Transverse colon (tissue), 4 donors: ENCODE measurements at regions not wholly inside any gene's neighbourhood (a gene's known extent, or its start where the extent isn't known, plus 50 kb on each side); places are given as distances from the start of the nearest gene placed in this dataset.

Experiments
- DNase-seq: peaks from one replicate; pipeline ENCODE4 v3.0.0-alpha.2; 2019
- H3K27ac ChIP-seq, 4 donors: fragments of 200-600 bp; sonication (generic); 2 replicates each; pipeline ENCODE4 v1.5.1; 2016 to 2018; ENCODE audit warnings: inconsistent platforms in 4 of 4
- H3K27me3 ChIP-seq: fragments of 200-600 bp; sonication (generic); 2 replicates; pipeline ENCODE4 v1.5.1; 2017; ENCODE audit warnings: inconsistent platforms
- H3K36me3 ChIP-seq, 4 donors: fragments of 200-600 bp; sonication (generic); 2 replicates each; pipeline ENCODE4 v1.5.1; 2017 to 2019; ENCODE audit warnings: inconsistent platforms in 4 of 4
- H3K4me1 ChIP-seq, 4 donors: fragments of 200-600 bp; sonication (generic); 2 replicates each; pipeline ENCODE4 v1.5.1; 2017 to 2020; ENCODE audit warnings: inconsistent platforms in 4 of 4
- H3K4me3 ChIP-seq, 4 donors: fragments of 200-600 bp; sonication (generic); 1 replicate in 1 of 4; 2 replicates in 3 of 4; pipeline versions ENCODE4 v1.5.1 to v1.6.1; 2017 to 2019; ENCODE audit warnings: inconsistent platforms in 4 of 4
- H3K9me3 ChIP-seq, 2 donors: fragments of 200-600 bp; sonication (generic); 2 replicates each; pipeline ENCODE4 v1.5.1; 2017 to 2019; ENCODE audit warnings: inconsistent platforms in 2 of 2
- EP300 ChIP-seq: sonication (generic); formaldehyde crosslinking; IDR thresholded peaks from one replicate; pipeline ENCODE4 v1.6.1; 2017; ENCODE audit warnings: antibody characterized with exemption, low read depth
- POLR2A ChIP-seq: fragments of 450-650 bp; IDR thresholded peaks from one replicate; pipeline ENCODE4 v1.6.1; 2016; ENCODE audit warnings: antibody characterized with exemption, mild to moderate bottlenecking, moderate library complexity
- POLR2AphosphoS5 ChIP-seq, 3 donors: sonication (generic); formaldehyde crosslinking; IDR thresholded peaks; one replicate each; pipeline ENCODE4 v1.6.1; 2016; ENCODE audit warnings: antibody characterized with exemption in 3 of 3
- WGBS, 2 donors: methylation state at CpG; one replicate each; pipeline ENCODE4 v1.1.5; 2018; ENCODE audit warnings: low coverage in 1 of 2; 5-methylcytosine and 5-hydroxymethylcytosine counted together
- in situ Hi-C, 4 donors: fragments of 200-750 bp; cut with MboI; loops; one replicate each; pipeline versions ENCODE4 v1.15.0 to v1.15.1; 2017; ENCODE audit warnings: low sequenced_read_pairs in 3 of 4, low pct_ligation_motif_present in 1 of 4, low pct_unique_long_range_greater_than_20kb in 1 of 4
- intact Hi-C: fragments of 100-400 bp; cut with DNase I; formaldehyde crosslinking; loops from one replicate; pipeline ENCODE4 v1.15.1; 2023; ENCODE audit warnings: low total_unique reads
- TF ChIP-seq, protein P1 (sequence below), 5 experiments: fragments of 200-600 bp in 3 of 5; fragments of 450-650 bp in 2 of 5; sonication (generic) in 3 of 5; IDR thresholded peaks; 1 replicate in 2 of 5; 2 replicates in 3 of 5; pipeline ENCODE4 v1.5.1; 2016 to 2017; ENCODE audit warnings: antibody characterized with exemption in 5 of 5, inconsistent platforms in 3 of 5, mild to moderate bottlenecking in 2 of 5, moderate library complexity in 1 of 5

GRCh38 chrX:23497919-23498318, 163.3 kb downstream of the PTCHD1 start:
- TF ChIP-seq POLR2A (no peak), POLR2AphosphoS5 (IDR thresholded peaks at IDR 0.05) (no peak), EP300 (no peak)
- TF ChIP-seq, protein P1, sequence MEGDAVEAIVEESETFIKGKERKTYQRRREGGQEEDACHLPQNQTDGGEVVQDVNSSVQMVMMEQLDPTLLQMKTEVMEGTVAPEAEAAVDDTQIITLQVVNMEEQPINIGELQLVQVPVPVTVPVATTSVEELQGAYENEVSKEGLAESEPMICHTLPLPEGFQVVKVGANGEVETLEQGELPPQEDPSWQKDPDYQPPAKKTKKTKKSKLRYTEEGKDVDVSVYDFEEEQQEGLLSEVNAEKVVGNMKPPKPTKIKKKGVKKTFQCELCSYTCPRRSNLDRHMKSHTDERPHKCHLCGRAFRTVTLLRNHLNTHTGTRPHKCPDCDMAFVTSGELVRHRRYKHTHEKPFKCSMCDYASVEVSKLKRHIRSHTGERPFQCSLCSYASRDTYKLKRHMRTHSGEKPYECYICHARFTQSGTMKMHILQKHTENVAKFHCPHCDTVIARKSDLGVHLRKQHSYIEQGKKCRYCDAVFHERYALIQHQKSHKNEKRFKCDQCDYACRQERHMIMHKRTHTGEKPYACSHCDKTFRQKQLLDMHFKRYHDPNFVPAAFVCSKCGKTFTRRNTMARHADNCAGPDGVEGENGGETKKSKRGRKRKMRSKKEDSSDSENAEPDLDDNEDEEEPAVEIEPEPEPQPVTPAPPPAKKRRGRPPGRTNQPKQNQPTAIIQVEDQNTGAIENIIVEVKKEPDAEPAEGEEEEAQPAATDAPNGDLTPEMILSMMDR (IDR thresholded peaks at IDR 0.05), result no peak
- intact Hi-C loops, result no loop called here
- no peak for DNase-seq
- Histone ChIP-seq H3K27ac (no peak overlapping the region), H3K36me3 (no peaks in the 10 kb centered on the region), H3K4me3 (no peak overlapping the region), H3K9me3 (no peaks in the 10 kb centered on the region), H3K27me3 (no peaks in the 10 kb centered on the region), H3K4me1 (no peaks in the 10 kb centered on the region)
- in situ Hi-C loops, result no loop called here

GRCh38 chrX:23501974-23502373, 165.3 kb upstream of the PRDX4 start:
- H3K27me3 ChIP-seq, result no peaks in the 10 kb centered on the region
- intact Hi-C loops (no loop called here), in situ Hi-C loops (no loop called here)
- TF ChIP-seq POLR2A (no peak), EP300 (no peak), POLR2AphosphoS5 (IDR thresholded peaks at IDR 0.05) (no peak)
- TF ChIP-seq, protein P1 (IDR thresholded peaks at IDR 0.05), result no peak
- H3K27ac ChIP-seq, result no peak overlapping the region
- WGBS, 2 donors, result 61% methylated on average over 4 of the region's 4 CpGs; no CpG with 5 or more reads in 1 of the 2 donors
- DNase-seq, result no peak
- H3K4me3 ChIP-seq, result no peak overlapping the region
- no peaks in the 10 kb centered on the region for H3K36me3 ChIP-seq
- no peaks in the 10 kb centered on the region for H3K9me3 ChIP-seq
- H3K4me1 ChIP-seq, result no peaks in the 10 kb centered on the region

- peak; percentile 59 for DNase-seq
- no peaks in the 10 kb centered on the region for H3K4me1 ChIP-seq
- H3K27me3 ChIP-seq, result no peaks in the 10 kb centered on the region
- TF ChIP-seq, protein P1 (IDR thresholded peaks at IDR 0.05), result no peak
- TF ChIP-seq POLR2AphosphoS5 (IDR thresholded peaks at IDR 0.05), result peak in 1 of 3 donors; percentile 17
- WGBS, 2 donors, result 46% methylated on average over 8 of the region's 8 CpGs; no CpG with 5 or more reads in 1 of the 2 donors
- H3K9me3 ChIP-seq, result no peaks in the 10 kb centered on the region
- in situ Hi-C loops, result no loop called here
- H3K27ac ChIP-seq, result no peak overlapping the region
- intact Hi-C loops, result no loop called here
- no peaks in the 10 kb centered on the region for H3K36me3 ChIP-seq
- no peak overlapping the region for H3K4me3 ChIP-seq
Observed at GRCh38 chrX:23503835-23504539, 163.3 kb upstream of the PRDX4 start.

- in situ Hi-C loops (no loop called here), intact Hi-C loops (no loop called here)
- no peaks in the 10 kb centered on the region for H3K9me3 ChIP-seq
- H3K27ac ChIP-seq, result no peak overlapping the region
- no peak overlapping the region for H3K4me3 ChIP-seq
- no peaks in the 10 kb centered on the region for H3K27me3 ChIP-seq
- WGBS, 2 donors, result 89% methylated on average over 6 of the region's 6 CpGs; no CpG with 5 or more reads in 1 of the 2 donors
- H3K4me1 ChIP-seq, result no peaks in the 10 kb centered on the region
- TF ChIP-seq POLR2AphosphoS5 (IDR thresholded peaks at IDR 0.05) (no peak), POLR2A (no peak), EP300 (no peak)
- TF ChIP-seq, protein P1 (IDR thresholded peaks at IDR 0.05), result no peak
- DNase-seq, result no peak
- H3K36me3 ChIP-seq, result no peaks in the 10 kb centered on the region
Observed at GRCh38 chrX:23504540-23504884, 162.8 kb upstream of the PRDX4 start.
